ENCODE measurements at regions not wholly inside any gene's neighbourhood (a gene's known extent, or its start where the extent isn't known, plus 50 kb on each side); places are given as distances from the start of the nearest gene placed in this dataset.

DNA sequence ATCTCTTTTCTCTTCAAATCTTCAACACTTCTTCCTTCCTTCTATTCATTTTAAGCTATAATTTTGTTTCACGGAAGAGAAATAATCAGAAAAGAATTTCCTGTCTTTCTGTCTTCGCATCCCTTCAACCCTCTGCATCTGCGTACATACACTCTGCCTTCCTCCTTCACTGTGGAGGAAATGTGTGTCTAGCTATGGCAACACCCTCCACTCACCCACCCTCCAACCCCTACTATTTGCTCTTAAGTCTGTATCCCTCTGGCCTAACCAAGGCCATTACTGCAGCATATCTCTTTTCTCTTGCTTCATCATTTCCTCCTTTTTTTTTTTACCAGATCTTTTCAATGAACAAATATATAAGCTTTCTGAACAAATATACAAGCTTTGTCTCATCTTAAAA lies 105.7 kb upstream of the NUDT12 start:
- TF ChIP-seq POLR2AphosphoS5 (IDR thresholded peaks at IDR 0.05; ENCODE audit: borderline replicate concordance, low read depth, low read length) (no peak), FOXP2 (optimal IDR thresholded peaks at IDR 0.05; ENCODE audit: control extremely low read depth, extremely low read length, insufficient read depth) (no peak)

Data from SK-N-MC (cell line).